ENCODE measurements at regions not wholly inside any gene's neighbourhood (a gene's known extent, or its start where the extent isn't known, plus 50 kb on each side); places are given as distances from the start of the nearest gene placed in this dataset.

DNA sequence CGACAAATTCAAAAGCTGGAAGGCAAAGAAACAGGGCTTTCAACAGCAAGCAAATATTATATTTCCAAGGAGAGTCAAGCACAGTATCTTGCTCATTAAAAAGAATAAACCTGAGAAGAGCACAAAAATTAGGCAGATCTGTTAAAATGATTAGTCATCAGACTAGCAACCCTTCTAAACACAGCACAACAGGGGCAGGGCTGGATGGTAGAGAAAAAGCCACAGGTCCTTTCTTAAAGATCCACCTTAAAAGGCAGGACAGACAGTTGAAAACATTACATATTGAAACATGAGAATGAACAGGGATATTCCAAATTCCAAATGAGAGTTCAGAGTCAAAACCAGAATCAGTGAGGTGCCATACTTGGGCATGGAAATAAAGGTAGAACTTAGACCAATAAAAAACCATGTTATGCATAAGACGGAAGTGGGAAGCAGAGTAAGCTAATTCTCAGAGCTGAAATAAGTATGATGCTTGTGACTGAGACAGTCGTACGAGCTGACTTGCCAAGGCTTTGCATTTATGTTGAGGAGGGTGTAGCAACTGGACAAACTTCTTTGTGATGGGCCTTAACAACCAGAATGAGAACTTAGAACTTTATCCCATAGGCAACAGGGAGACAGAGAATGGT, 126.9 kb upstream of the FAM9B start:
- TF ChIP-seq, protein P1, sequence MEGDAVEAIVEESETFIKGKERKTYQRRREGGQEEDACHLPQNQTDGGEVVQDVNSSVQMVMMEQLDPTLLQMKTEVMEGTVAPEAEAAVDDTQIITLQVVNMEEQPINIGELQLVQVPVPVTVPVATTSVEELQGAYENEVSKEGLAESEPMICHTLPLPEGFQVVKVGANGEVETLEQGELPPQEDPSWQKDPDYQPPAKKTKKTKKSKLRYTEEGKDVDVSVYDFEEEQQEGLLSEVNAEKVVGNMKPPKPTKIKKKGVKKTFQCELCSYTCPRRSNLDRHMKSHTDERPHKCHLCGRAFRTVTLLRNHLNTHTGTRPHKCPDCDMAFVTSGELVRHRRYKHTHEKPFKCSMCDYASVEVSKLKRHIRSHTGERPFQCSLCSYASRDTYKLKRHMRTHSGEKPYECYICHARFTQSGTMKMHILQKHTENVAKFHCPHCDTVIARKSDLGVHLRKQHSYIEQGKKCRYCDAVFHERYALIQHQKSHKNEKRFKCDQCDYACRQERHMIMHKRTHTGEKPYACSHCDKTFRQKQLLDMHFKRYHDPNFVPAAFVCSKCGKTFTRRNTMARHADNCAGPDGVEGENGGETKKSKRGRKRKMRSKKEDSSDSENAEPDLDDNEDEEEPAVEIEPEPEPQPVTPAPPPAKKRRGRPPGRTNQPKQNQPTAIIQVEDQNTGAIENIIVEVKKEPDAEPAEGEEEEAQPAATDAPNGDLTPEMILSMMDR (optimal IDR thresholded peaks at IDR 0.05 in 1 of 3, IDR thresholded peaks at IDR 0.05 in 1 of 3, conservative IDR thresholded peaks at IDR 0.05 in 1 of 3; ENCODE audit: extremely low read depth in 1 of 3, insufficient read depth in 2 of 3, low read length in 3 of 3), result no peak
- TF ChIP-seq EZH2 (IDR thresholded peaks at IDR 0.05; ENCODE audit: low read length), result no peak

All from keratinocyte (primary cell).